Liver (tissue), 3 donors: ENCODE measurements at regions not wholly inside any gene's neighbourhood (a gene's known extent, or its start where the extent isn't known, plus 50 kb on each side); places are given as distances from the start of the nearest gene placed in this dataset.

ENCODE experiments used
- CTCF ChIP-seq: fragments of 150-350 bp; IDR thresholded peaks from 2 replicates; pipeline ENCODE4 v1.5.1; 2017; ENCODE audit warnings: improper control_type of control experiment, low read depth, low read length; ENCODE audit not compliant: missing input control
- GABPA ChIP-seq, 2 donors: IDR thresholded peaks in 1 of 2; conservative IDR thresholded peaks in 1 of 2; 2 replicates each; pipeline ENCODE4 v1.6.1; 2016; ENCODE audit warnings: antibody characterized with exemption in 2 of 2, mild to moderate bottlenecking in 1 of 2, moderate library complexity in 1 of 2
- HNF4G ChIP-seq: IDR thresholded peaks from 2 replicates; pipeline ENCODE4 v1.6.1; 2016; ENCODE audit warnings: antibody characterized with exemption
- RAD21 ChIP-seq, 2 donors: IDR thresholded peaks; 2 replicates each; pipeline ENCODE4 v1.6.1; 2016; ENCODE audit warnings: antibody characterized with exemption in 2 of 2, mild to moderate bottlenecking in 2 of 2
- REST ChIP-seq: IDR thresholded peaks from 2 replicates; pipeline ENCODE4 v1.6.1; 2016; ENCODE audit warnings: antibody characterized with exemption, mild to moderate bottlenecking
- SP1 ChIP-seq: IDR thresholded peaks from 2 replicates; pipeline ENCODE4 v1.6.1; 2018; ENCODE audit warnings: antibody characterized with exemption, mild to moderate bottlenecking
- TAF1 ChIP-seq: conservative IDR thresholded peaks from 2 replicates; pipeline ENCODE4 v1.6.1; 2016; ENCODE audit warnings: antibody characterized with exemption, mild to moderate bottlenecking
- donor health status: healthy.
- donor health status: healthy.

GRCh38 chr5:25944786-25945185 lies 1093.6 kb downstream of the CDH9 start:
- TF ChIP-seq CTCF (no peak), SP1 (no peak), TAF1 (no peak), REST (no peak), GABPA (IDR thresholded peaks at IDR 0.05 in 1 of 2, conservative IDR thresholded peaks at IDR 0.05 in 1 of 2) (no peak), RAD21 (IDR thresholded peaks at IDR 0.05) (no peak), HNF4G (no peak)
